ENCODE measurements at regions not wholly inside any gene's neighbourhood (a gene's known extent, or its start where the extent isn't known, plus 50 kb on each side); places are given as distances from the start of the nearest gene placed in this dataset.

GRCh38 chr11:135074397-135074998 is 662.5 kb upstream of the B3GAT1 start:
- no peaks in the 10 kb centered on the region for H3K36me3 ChIP-seq (ENCODE audit: control insufficient read depth, insufficient read depth, low read length)
- intact Hi-C loops (cut with micrococcal nuclease) (no loop called here), in situ Hi-C loops (cut with MboI) (no loop called here)
- ChIA-PET POLR2A (interaction anchor here (0.6 kb wide), 1 partner anchor 77 kb away, joined by 3 read pairs; no protein-coding TSS in a partner anchor), CTCF (ENCODE audit: low intra/inter-chr PET ratio) (no interaction called here)
- no peak overlapping the region for H3K27ac ChIP-seq (ENCODE audit: extremely low read depth, low read depth, low read length)
- FAIRE-seq (no peak), DNase-seq (ENCODE audit: extremely low read depth in 1 of 4, low spot score in 3 of 4) (no peak), ATAC-seq (no peak)
- H3K9me3 ChIP-seq (replicated peaks; ENCODE audit: control insufficient read depth, insufficient read depth, low read depth, low read length) = peaks cover 11% of the 10 kb centered on the region
- H3K4me1 ChIP-seq (replicated peaks in 1 of 2; ENCODE audit: control insufficient read depth in 2 of 2, insufficient read depth in 2 of 2, low read length in 2 of 2) = no peaks in the 10 kb centered on the region
- no TSS peak for BruUV-seq (replicated peaks)
- H3K9me1 ChIP-seq (ENCODE audit: control insufficient read depth, insufficient read depth, low read length) = no peaks in the 10 kb centered on the region
- H3K4me2 ChIP-seq (ENCODE audit: insufficient read depth, low read length) = no peak overlapping the region
- no peaks in the 10 kb centered on the region for H4K20me1 ChIP-seq (replicated peaks; ENCODE audit: control insufficient read depth, insufficient read depth, low read length)
- 28% methylated on average over 5 of the region's 5 CpGs for WGBS (ENCODE audit: insufficient coverage, low coverage, missing lambda C conversion rate)
- no peaks in the 10 kb centered on the region for H3K27me3 ChIP-seq (ENCODE audit: control insufficient read depth in 2 of 2, insufficient read depth in 2 of 2, low read length in 2 of 2)
- no peak overlapping the region for H3K9ac ChIP-seq (ENCODE audit: insufficient read depth in 1 of 2, low read depth in 2 of 2, low read length in 2 of 2)
- H3K79me2 ChIP-seq (ENCODE audit: control insufficient read depth, insufficient read depth, low read length) = no peaks in the 10 kb centered on the region
- TF ChIP-seq MYC (IDR thresholded peaks at IDR 0.05; ENCODE audit: low read depth, low read length) = no peak
- TF ChIP-seq MYC (CRISPR knock-in tag; IDR thresholded peaks at IDR 0.05; ENCODE audit: borderline replicate concordance, low read depth) = no peak
- TF ChIP-seq RBM34 (IDR thresholded peaks at IDR 0.05; ENCODE audit: borderline replicate concordance, insufficient read depth, low read length) = no peak
- no peak for TF ChIP-seq ZNF217 (CRISPR knock-in tag; IDR thresholded peaks at IDR 0.05)
- peak in 1 of 2 experiments; percentile 30; a peak in 1 of 4 replicates for TF ChIP-seq RAD21 (CRISPR knock-in tag; conservative IDR thresholded peaks at IDR 0.05 in 1 of 2, IDR thresholded peaks at IDR 0.05 in 1 of 2)
- TF ChIP-seq PHTF2 (CRISPR knock-in tag; IDR thresholded peaks at IDR 0.05) = no peak
- no peak for TF ChIP-seq ZBED1 (IDR thresholded peaks at IDR 0.05)
- no peak overlapping the region for H2AFZ ChIP-seq (ENCODE audit: low read depth, low read length)
- no peak overlapping the region for H3K4me3 ChIP-seq

GRCh38 chr11:135073870-135074269 is 661.8 kb upstream of the B3GAT1 start:
- intact Hi-C loops (cut with micrococcal nuclease) = no loop called here
- Histone ChIP-seq H3K9ac (ENCODE audit: insufficient read depth in 1 of 2, low read depth in 2 of 2, low read length in 2 of 2) (no peak overlapping the region), H2AFZ (ENCODE audit: low read depth, low read length) (no peak overlapping the region), H3K9me3 (replicated peaks; ENCODE audit: control insufficient read depth, insufficient read depth, low read depth, low read length) (peaks cover 11% of the 10 kb centered on the region), H3K4me3 (no peak overlapping the region), H3K36me3 (ENCODE audit: control insufficient read depth, insufficient read depth, low read length) (no peaks in the 10 kb centered on the region), H3K79me2 (ENCODE audit: control insufficient read depth, insufficient read depth, low read length) (no peaks in the 10 kb centered on the region), H3K4me2 (ENCODE audit: insufficient read depth, low read length) (no peak overlapping the region), H3K4me1 (replicated peaks in 1 of 2; ENCODE audit: control insufficient read depth in 2 of 2, insufficient read depth in 2 of 2, low read length in 2 of 2) (no peaks in the 10 kb centered on the region), H3K9me1 (ENCODE audit: control insufficient read depth, insufficient read depth, low read length) (no peaks in the 10 kb centered on the region), H4K20me1 (replicated peaks; ENCODE audit: control insufficient read depth, insufficient read depth, low read length) (no peaks in the 10 kb centered on the region), H3K27me3 (ENCODE audit: control insufficient read depth in 2 of 2, insufficient read depth in 2 of 2, low read length in 2 of 2) (no peaks in the 10 kb centered on the region), H3K27ac (ENCODE audit: extremely low read depth, low read depth, low read length) (no peak overlapping the region)
- ChIA-PET CTCF (ENCODE audit: low intra/inter-chr PET ratio) (no interaction called here), POLR2A (no interaction called here)
- ATAC-seq = no peak
- no TSS peak for BruUV-seq (replicated peaks)
- in situ Hi-C loops (cut with MboI) = no loop called here
- DNase-seq (ENCODE audit: extremely low read depth in 1 of 4, low spot score in 3 of 4) = no peak
- no peak for FAIRE-seq
- 2% methylated on average over 4 of the region's 5 CpGs for WGBS (ENCODE audit: insufficient coverage, low coverage, missing lambda C conversion rate)
- no peak for TF ChIP-seq YY1 (IDR thresholded peaks at IDR 0.05; ENCODE audit: borderline replicate concordance in 1 of 3, control insufficient read depth in 1 of 3, extremely low read depth in 1 of 3, insufficient read depth in 3 of 3, insufficient read length in 1 of 3, insufficient replicate concordance in 2 of 3, low read depth in 1 of 3, low read length in 2 of 3)
- TF ChIP-seq ELK1 (CRISPR knock-in tag; IDR thresholded peaks at IDR 0.05) = no peak
- no peak for TF ChIP-seq RCOR1 (IDR thresholded peaks at IDR 0.05; ENCODE audit: borderline replicate concordance in 1 of 2, low read depth in 2 of 2, low read length in 2 of 2)
- no peak for TF ChIP-seq PCBP2 (IDR thresholded peaks at IDR 0.05; ENCODE audit: low read depth, low read length, poor library complexity, severe bottlenecking)
- no peak for TF ChIP-seq ZNF280B (CRISPR knock-in tag; IDR thresholded peaks at IDR 0.05)
- TF ChIP-seq SRSF3 (IDR thresholded peaks at IDR 0.05; ENCODE audit: insufficient read depth, low read length) = no peak
